Trophoblast cell (in vitro differentiated cells and primary cell): ENCODE measurements at regions not wholly inside any gene's neighbourhood (a gene's known extent, or its start where the extent isn't known, plus 50 kb on each side); places are given as distances from the start of the nearest gene placed in this dataset.
"Not testable (repeated sequence)": the region's sequence is repeated elsewhere in the genome, so short reads cannot be mapped to it uniquely, and the experiment has no call there.

Experiments
- DNase-seq, 2 donors: peaks; one replicate each; pipeline ENCODE4 v3.0.0-alpha.2; 2016
- H2AFZ ChIP-seq: 2 replicates; pipeline ENCODE4 v1.6.1; 2013; ENCODE audit warnings: low read length, moderate library complexity, mild to moderate bottlenecking; ENCODE audit not compliant: insufficient read depth, poor library complexity
- H2AK5ac ChIP-seq: 2 replicates; pipeline ENCODE4 v1.6.1; 2013; ENCODE audit warnings: mild to moderate bottlenecking, low read length
- H2BK120ac ChIP-seq: 2 replicates; pipeline ENCODE4 v1.6.1; 2013; ENCODE audit warnings: low read length, mild to moderate bottlenecking, moderate library complexity; ENCODE audit not compliant: insufficient read depth, poor library complexity
- H2BK12ac ChIP-seq: 2 replicates; pipeline ENCODE4 v1.6.1; 2013; ENCODE audit warnings: mild to moderate bottlenecking, low read length, moderate library complexity
- H2BK5ac ChIP-seq: 2 replicates; pipeline ENCODE4 v1.6.1; 2013; ENCODE audit warnings: low read length, low read depth, moderate library complexity, mild to moderate bottlenecking; ENCODE audit not compliant: poor library complexity
- H3K14ac ChIP-seq: 2 replicates; pipeline ENCODE4 v1.6.1; 2013; ENCODE audit warnings: mild to moderate bottlenecking, low read length
- H3K18ac ChIP-seq: 2 replicates; pipeline ENCODE4 v1.6.1; 2013; ENCODE audit warnings: mild to moderate bottlenecking, low read length
- H3K23ac ChIP-seq: 2 replicates; pipeline ENCODE4 v1.6.1; 2013; ENCODE audit warnings: low read length
- H3K27ac ChIP-seq: 2 replicates; pipeline ENCODE4 v1.5.1; 2013; ENCODE audit warnings: low read depth, mild to moderate bottlenecking, inconsistent platforms, low read length, moderate library complexity
- H3K27me3 ChIP-seq: 2 replicates; pipeline ENCODE4 v1.6.1; 2013; ENCODE audit warnings: inconsistent platforms, mild to moderate bottlenecking, low read length, moderate library complexity; ENCODE audit not compliant: insufficient read depth
- H3K36me3 ChIP-seq, 2 experiments: 1 replicate in 1 of 2; 2 replicates in 1 of 2; pipeline ENCODE4 v1.6.1; 2013; ENCODE audit warnings: low read length in 2 of 2, mild to moderate bottlenecking in 2 of 2, moderate library complexity in 1 of 2; ENCODE audit not compliant: insufficient read depth in 2 of 2, control insufficient read depth in 1 of 2
- H3K4ac ChIP-seq: 2 replicates; pipeline ENCODE4 v1.6.1; 2013; ENCODE audit warnings: low read depth, mild to moderate bottlenecking, low read length, moderate library complexity
- H3K4me1 ChIP-seq, 2 experiments: 1 replicate in 1 of 2; 2 replicates in 1 of 2; pipeline ENCODE4 v1.6.1; 2013; ENCODE audit warnings: low read length in 2 of 2, mild to moderate bottlenecking in 2 of 2, moderate library complexity in 1 of 2; ENCODE audit not compliant: insufficient read depth in 2 of 2, control insufficient read depth in 1 of 2
- H3K4me2 ChIP-seq: 2 replicates; pipeline ENCODE4 v1.6.1; 2013; ENCODE audit warnings: inconsistent platforms, mild to moderate bottlenecking, low read length, moderate library complexity
- H3K4me3 ChIP-seq: 2 replicates; pipeline ENCODE4 v1.5.1; 2013; ENCODE audit warnings: mild to moderate bottlenecking, low read depth, low read length, inconsistent platforms
- H3K79me1 ChIP-seq: one replicate; pipeline ENCODE4 v1.6.1; 2013; ENCODE audit warnings: low read length
- H3K79me2 ChIP-seq: 2 replicates; pipeline ENCODE4 v1.6.1; 2013; ENCODE audit warnings: low read length, mild to moderate bottlenecking; ENCODE audit not compliant: control insufficient read depth, insufficient read depth, poor library complexity
- H3K9ac ChIP-seq: 2 replicates; pipeline ENCODE4 v1.6.1; 2013; ENCODE audit warnings: mild to moderate bottlenecking, low read length
- H3K9me3 ChIP-seq: 2 replicates; pipeline ENCODE4 v1.6.1; 2013; ENCODE audit warnings: low read depth, mild to moderate bottlenecking, control low read depth, inconsistent platforms, low read length; ENCODE audit not compliant: insufficient read depth
- H4K12ac ChIP-seq: 2 replicates; pipeline ENCODE4 v1.6.1; 2013; ENCODE audit warnings: low read depth, mild to moderate bottlenecking, low read length, moderate library complexity
- H4K8ac ChIP-seq: 2 replicates; pipeline ENCODE4 v1.6.1; 2013; ENCODE audit warnings: low read depth, mild to moderate bottlenecking, low read length, moderate library complexity
- H4K91ac ChIP-seq: one replicate; pipeline ENCODE4 v1.6.1; 2013; ENCODE audit warnings: low read depth, mild to moderate bottlenecking, low read length, moderate library complexity
- WGBS: extraction: QIAGEN DNeasy Blood & Tissue Kit; methylation state at CpG from one replicate; pipeline ENCODE4 v1.1.7; 2013; ENCODE audit warnings: missing lambda C conversion rate; ENCODE audit not compliant: insufficient read length, insufficient coverage; ENCODE audit errors: extremely low coverage; 5-methylcytosine and 5-hydroxymethylcytosine counted together

GRCh38 chr1:2851918-2852317, 50.4 kb upstream of the TTC34 start:
- not testable (repeated sequence) for H3K18ac ChIP-seq, H3K4me2 ChIP-seq, H3K9ac ChIP-seq, H4K8ac ChIP-seq, H3K4me1 ChIP-seq, H3K27me3 ChIP-seq, H3K27ac ChIP-seq, H2AFZ ChIP-seq, H4K12ac ChIP-seq, H3K23ac ChIP-seq, H2AK5ac ChIP-seq, H3K36me3 ChIP-seq, H3K79me2 ChIP-seq, H2BK12ac ChIP-seq, H3K4me3 ChIP-seq, H3K4ac ChIP-seq, H2BK5ac ChIP-seq, H2BK120ac ChIP-seq, H4K91ac ChIP-seq, H3K14ac ChIP-seq, H3K79me1 ChIP-seq, DNase-seq
- peaks cover 59% of the 10 kb centered on the region for H3K9me3 ChIP-seq
- WGBS = no CpG with 5 or more reads among the region's 12 CpGs

GRCh38 chr1:2853711-2854110, 52.2 kb upstream of the TTC34 start:
- H2AK5ac ChIP-seq = no peak overlapping the region
- H4K8ac ChIP-seq = no peak overlapping the region
- H3K27me3 ChIP-seq = no peaks in the 10 kb centered on the region
- no peak overlapping the region for H3K27ac ChIP-seq
- no peak overlapping the region for H4K12ac ChIP-seq
- H3K9me3 ChIP-seq = peaks cover 57% of the 10 kb centered on the region
- H2BK12ac ChIP-seq = no peak overlapping the region
- no peaks in the 10 kb centered on the region for H3K79me2 ChIP-seq
- H3K4ac ChIP-seq = no peak overlapping the region
- no peak overlapping the region for H3K18ac ChIP-seq
- no peak overlapping the region for H3K4me3 ChIP-seq
- no peak overlapping the region for H2BK120ac ChIP-seq
- H3K23ac ChIP-seq = no peak overlapping the region
- H3K4me1 ChIP-seq = no peaks in the 10 kb centered on the region
- H3K9ac ChIP-seq = no peak overlapping the region
- H2BK5ac ChIP-seq = no peak overlapping the region
- no CpG with 5 or more reads among the region's 9 CpGs for WGBS
- no peak overlapping the region for H2AFZ ChIP-seq
- DNase-seq = no peak
- no peaks in the 10 kb centered on the region for H3K36me3 ChIP-seq
- no peak overlapping the region for H3K14ac ChIP-seq
- no peaks in the 10 kb centered on the region for H3K79me1 ChIP-seq
- H3K4me2 ChIP-seq = no peak overlapping the region
- no peak overlapping the region for H4K91ac ChIP-seq

GRCh38 chr1:2854151-2854550, 52.7 kb upstream of the TTC34 start:
- H3K79me1 ChIP-seq = no peaks in the 10 kb centered on the region
- H4K12ac ChIP-seq = no peak overlapping the region
- no CpG with 5 or more reads among the region's 13 CpGs for WGBS
- no peak overlapping the region for H3K18ac ChIP-seq
- no peak overlapping the region for H3K4me3 ChIP-seq
- H2BK5ac ChIP-seq = no peak overlapping the region
- no peak overlapping the region for H4K8ac ChIP-seq
- H2AK5ac ChIP-seq = no peak overlapping the region
- no peak overlapping the region for H2BK120ac ChIP-seq
- H3K9ac ChIP-seq = no peak overlapping the region
- DNase-seq = no peak
- H3K36me3 ChIP-seq = no peaks in the 10 kb centered on the region
- H3K4me1 ChIP-seq = no peaks in the 10 kb centered on the region
- no peak overlapping the region for H3K4me2 ChIP-seq
- H3K23ac ChIP-seq = no peak overlapping the region
- no peak overlapping the region for H2BK12ac ChIP-seq
- H3K4ac ChIP-seq = no peak overlapping the region
- H2AFZ ChIP-seq = no peak overlapping the region
- H3K79me2 ChIP-seq = no peaks in the 10 kb centered on the region
- no peak overlapping the region for H4K91ac ChIP-seq
- H3K27ac ChIP-seq = no peak overlapping the region
- H3K14ac ChIP-seq = no peak overlapping the region
- H3K27me3 ChIP-seq = no peaks in the 10 kb centered on the region
- H3K9me3 ChIP-seq = peaks cover 54% of the 10 kb centered on the region

GRCh38 chr1:2854611-2855010, 53.1 kb upstream of the TTC34 start:
- Histone ChIP-seq H3K4me3 (no peak overlapping the region), H3K14ac (no peak overlapping the region), H4K8ac (no peak overlapping the region), H3K18ac (no peak overlapping the region), H2BK120ac (no peak overlapping the region), H3K36me3 (no peaks in the 10 kb centered on the region), H3K79me2 (no peaks in the 10 kb centered on the region), H3K27me3 (no peaks in the 10 kb centered on the region), H3K4me1 (no peaks in the 10 kb centered on the region), H3K9ac (no peak overlapping the region), H3K79me1 (no peaks in the 10 kb centered on the region), H2BK5ac (no peak overlapping the region), H3K23ac (no peak overlapping the region), H3K4me2 (no peak overlapping the region), H2AFZ (no peak overlapping the region), H2BK12ac (no peak overlapping the region), H4K91ac (no peak overlapping the region), H2AK5ac (no peak overlapping the region), H3K4ac (no peak overlapping the region), H3K9me3 (peaks cover 53% of the 10 kb centered on the region), H3K27ac (no peak overlapping the region), H4K12ac (no peak overlapping the region)
- WGBS = no CpG with 5 or more reads among the region's 11 CpGs
- DNase-seq = no peak
